SKM-1 treated with dmso at 0.1 percent for 144 hours (cell line): ENCODE measurements at regions not wholly inside any gene's neighbourhood (a gene's known extent, or its start where the extent isn't known, plus 50 kb on each side); places are given as distances from the start of the nearest gene placed in this dataset.

Source experiments
- DNase-seq: peaks from one replicate; lab custom pipeline; 2025; ENCODE audit not compliant: unreplicated experiment; lab: John Stamatoyannopoulos, UW

- no peak for DNase-seq
Measured at GRCh38 chr5:2213121-2213730, 330.5 kb upstream of the IRX4 start.

DNA sequence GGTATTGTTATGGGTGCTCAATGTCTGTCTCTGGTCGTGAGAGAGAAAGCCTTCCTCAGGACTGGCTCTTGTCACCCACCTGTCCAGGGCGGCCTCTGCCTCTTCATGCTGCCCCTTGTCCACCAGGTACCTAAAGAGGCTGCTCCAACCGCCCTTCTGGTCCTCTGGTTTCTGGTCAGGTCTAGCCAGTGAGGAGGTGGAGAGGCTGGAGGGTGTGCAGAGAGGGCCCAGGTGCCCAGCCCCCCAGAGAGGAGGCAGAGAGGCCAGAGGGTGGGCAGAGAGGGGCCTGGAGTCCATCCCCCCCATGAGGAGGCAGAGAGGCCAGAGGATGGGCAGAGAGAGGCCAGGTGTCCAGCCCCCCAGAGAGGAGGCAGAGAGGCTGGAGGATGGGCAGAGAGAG lies 329.8 kb upstream of the IRX4 start:
- no peak for DNase-seq

DNA sequence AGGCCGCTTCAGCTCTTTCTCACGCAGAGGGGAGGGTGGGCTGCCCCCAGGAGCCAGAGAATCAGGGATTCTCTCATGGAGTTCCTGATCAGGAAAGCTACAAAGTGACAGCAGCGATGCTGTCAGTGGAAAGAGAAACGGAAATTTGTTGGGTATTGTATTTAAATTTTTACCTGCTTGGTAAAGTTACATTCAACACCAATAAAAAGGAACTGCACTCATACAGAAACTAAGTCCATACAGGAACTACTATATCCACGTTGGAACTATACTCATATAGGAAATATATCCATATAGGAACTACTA lies 325.5 kb upstream of the IRX4 start:
- no peak for DNase-seq

DNA sequence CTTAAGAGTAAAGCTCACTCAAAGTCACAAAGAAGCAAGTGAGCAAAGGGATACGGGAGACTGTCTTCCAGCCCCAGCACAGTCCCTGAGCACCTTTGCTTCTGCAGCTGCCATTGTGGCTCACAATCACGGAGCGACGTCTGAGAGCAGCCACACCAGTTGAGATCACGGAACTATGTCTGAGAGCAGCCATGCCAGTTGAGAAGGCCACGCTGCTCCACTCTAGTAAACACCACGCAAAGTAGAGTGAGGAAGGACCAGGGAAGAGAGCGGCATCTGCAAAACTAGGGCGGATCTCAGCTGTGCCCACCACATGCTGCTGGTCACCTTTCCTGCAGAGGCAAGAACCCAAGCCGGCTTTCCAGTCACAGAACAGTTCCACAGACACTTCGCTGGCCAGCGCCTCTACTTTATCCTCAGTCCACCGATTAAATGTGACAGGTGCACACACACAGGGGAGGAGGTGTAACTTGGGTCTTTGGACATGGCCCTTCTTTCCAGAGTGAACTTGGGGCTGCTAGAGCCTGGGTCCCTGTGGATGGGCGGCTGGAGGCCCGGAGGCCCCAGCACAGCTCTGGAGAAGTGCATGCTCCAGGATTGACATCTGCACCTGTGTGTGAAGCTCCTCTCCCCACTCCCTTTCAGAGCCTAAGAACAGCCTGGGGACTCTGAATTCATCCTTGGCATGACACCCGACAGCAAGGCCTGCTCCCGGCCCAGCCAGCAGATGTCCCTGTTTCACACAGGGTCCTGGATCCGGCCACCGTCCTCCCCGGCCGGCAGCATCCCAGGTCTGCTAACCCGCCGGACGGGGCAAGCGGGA lies 324.9 kb upstream of the IRX4 start:
- DNase-seq = no peak

DNA sequence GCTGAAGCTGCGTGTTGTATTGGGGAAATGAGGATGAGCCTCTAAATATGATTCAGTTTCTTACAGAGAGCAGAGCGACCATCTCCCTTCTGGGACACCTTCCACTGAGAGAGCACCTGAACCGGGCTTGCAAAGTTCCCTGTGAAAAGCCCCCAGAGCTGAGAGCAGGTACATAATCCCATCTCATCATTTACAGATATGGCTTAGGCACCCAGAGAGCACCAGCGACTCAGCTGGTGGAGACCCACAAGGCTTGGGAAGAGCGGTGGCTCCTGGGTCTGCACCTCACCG lies 324.3 kb upstream of the IRX4 start:
- no peak for DNase-seq

GRCh38 chr5:2206293-2207108 lies 323.8 kb upstream of the IRX4 start:
- no peak for DNase-seq

DNA sequence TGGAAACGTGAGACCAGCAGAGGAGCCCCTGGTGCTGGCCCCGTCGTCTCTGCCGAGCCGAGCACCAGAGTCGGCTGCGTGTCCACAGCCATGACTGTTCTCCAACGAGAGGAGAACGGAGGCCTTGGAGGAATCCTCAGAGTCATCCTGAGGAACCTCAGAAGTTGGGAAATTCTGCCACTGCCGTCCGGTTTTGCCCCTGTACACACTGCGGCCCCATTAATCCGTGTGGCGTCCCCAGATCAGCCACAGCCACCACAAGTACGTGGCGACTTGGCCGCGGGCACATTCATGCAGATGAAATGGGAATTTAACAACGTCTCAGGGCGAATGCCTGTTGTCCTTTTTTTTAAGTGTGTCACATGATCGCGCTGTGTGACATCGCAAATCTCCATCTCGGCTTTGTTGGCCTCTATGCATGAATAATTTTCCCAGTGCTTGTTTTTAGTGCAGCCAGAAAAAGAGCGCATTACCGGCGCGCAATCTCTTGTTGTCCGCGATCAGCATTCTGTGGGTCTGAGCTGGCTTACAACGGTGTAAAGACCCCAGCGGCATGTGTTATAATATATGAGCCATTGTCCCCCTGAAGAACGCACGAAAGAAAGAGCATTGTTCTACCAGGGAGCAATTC lies 323.0 kb upstream of the IRX4 start:
- no peak for DNase-seq

DNA sequence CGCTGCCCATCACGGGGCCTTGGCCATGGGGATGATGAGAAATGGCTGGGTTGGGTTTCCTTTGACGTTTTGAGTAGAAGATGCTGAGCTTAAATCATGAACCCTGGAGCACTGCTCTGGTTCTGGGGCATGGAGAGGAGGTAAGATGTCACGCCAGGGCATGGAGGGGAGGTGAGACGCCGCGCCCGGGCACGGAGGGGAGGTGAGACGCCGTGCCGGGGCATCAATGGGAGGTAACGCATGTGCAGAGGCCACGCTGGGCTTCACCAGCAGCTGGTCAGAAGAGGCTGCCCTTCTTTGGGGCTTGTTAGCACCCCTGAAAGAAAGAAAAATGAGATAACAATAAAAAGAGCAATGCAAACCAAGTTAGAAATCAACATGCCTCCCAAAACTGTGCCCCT lies 322.5 kb upstream of the IRX4 start:
- DNase-seq = no peak

GRCh38 chr5:2204366-2205184 lies 321.9 kb upstream of the IRX4 start:
- DNase-seq = no peak

DNA sequence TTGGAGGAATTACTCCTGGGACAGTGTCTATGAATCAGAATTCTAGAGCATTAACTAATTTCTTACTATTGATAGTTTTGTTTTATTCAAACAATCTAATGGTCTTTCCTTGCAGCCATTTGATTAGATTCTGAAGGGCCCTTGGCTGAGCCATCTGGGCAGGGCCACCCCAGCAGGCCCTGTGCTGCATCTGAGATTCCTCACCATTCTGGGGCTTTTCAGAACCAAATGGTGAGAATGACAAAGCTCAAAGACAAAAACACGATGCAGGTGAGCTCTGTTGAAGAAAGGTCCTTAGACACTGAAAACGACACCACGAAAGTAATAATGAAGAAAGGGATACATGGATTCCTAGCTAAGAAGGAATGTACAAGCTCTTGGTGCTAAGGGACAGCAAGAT lies 321.0 kb upstream of the IRX4 start:
- DNase-seq = no peak

GRCh38 chr5:2201832-2202231 lies 319.1 kb upstream of the IRX4 start:
- no peak for DNase-seq

GRCh38 chr5:2201421-2201820 lies 318.7 kb upstream of the IRX4 start:
- DNase-seq = no peak

DNA sequence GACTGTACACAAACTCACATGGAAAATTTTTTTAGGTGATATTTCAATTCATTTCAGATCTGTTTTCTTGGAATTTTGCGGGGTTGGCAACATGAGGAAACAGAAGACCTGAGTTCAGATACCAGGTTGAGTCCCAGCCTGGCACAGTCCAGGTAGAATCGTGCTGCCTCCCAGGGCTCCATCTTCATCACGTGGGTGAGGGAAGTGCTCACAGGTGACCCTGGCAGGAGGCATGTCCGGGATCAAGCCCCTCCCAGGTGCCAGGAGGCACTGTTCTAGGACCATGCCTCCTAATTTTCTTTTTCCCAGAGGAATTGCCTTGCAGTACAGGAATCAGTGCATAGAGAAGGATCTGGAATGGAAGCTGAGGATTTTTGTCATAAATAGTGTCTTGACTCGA lies 318.3 kb upstream of the IRX4 start:
- no peak for DNase-seq

DNA sequence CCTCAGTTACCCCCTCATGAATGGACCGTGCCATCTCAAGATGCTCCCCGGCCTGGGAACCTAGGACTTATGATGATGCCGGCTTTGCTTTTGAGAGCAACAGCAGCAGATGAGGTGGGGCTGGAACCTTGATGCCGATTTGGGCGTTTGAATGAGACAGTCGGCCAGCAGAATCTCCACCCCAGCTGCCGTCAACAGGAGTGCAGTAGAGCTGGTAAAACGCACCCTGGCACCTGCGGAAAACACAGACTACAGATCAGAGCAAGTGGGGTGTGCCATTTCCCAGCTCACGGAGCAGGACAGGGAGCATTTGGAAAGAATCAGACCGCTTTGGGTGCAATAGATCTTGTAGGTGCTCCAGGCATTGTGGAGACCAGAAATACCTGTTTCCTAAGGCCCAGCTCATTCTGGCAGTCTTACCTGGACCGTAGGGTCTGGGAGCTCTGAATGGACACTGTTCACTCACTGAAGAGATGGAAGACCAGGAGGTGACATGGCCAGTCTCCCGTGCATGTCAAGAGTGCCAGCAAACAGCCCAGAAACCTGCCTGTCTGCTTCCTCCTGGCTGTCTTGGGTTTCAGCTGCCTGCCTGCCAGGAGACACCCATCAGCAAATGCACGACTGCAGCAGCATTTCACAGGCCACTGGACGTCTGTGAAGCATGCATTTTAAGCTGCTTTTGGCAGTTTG lies 317.7 kb upstream of the IRX4 start:
- DNase-seq = no peak

DNA sequence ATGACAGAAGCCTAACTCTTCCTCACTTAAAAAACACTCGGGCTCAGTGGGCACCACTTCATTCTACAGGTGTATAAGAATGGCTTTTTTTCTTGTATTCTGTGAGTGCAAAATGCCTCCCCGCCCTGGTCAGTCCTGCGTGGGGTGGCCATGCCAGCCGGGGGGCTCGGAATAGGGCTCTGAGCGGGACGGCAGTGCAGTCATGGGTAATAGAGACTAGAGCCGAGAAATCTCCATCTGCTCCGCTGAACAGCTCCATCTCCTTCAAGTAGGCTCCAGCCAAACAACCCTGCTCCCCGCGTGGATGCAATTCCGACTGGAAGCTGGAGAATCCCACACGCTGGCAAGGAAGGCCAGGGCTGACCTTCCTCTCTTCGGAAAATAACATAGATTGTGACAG lies 317.0 kb upstream of the IRX4 start:
- DNase-seq = no peak

DNA sequence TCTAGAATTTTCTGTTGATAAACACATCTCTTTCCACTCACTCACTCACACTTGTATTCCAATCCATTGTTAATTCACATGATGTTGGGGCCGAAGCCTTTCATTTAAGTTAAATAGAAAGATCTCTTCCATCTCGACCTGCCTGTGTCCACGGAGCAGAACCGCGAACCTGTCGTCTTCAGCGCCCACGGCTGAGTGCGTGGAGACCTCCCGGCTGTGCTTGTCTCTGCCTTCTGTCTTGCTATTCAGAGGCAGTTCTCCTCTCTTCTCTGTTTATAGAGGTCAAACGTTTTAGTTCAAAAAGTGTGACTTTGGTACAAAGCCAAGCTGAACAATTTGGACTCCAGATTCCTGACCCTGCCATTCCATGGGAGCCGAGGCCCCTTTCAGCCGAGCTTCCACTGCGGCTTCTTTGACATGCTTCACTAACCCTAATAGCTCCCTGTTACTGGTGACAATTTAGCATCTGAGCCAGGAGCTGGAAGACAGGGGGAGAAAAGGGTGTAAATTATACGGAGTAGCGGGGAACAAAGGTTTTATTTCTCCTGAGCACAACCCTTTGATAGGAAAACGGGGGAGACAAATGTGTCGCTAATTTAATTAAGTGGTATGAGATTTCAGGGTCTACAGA lies 314.4 kb upstream of the IRX4 start:
- no peak for DNase-seq

DNA sequence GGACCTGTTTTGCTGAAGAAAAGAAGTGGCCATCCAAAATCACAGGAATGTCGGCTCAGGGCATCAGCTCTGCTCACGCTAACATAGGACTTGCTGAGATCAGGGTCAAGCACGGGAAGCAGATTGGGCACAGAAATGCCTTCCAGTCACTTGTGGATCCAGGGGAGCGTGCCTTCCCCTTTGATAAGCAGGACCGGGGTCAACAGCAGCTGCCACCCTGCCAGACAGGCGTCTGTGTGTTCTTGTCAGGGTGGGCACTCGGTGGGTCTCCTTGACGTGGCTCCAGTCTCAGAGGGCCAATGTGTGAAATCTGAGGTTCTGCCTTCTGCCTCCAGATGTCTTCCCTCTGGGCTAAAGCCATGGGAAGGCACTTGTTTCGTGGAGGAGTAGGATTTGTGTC lies 313.7 kb upstream of the IRX4 start:
- no peak for DNase-seq

GRCh38 chr5:2194949-2195348 lies 312.2 kb upstream of the IRX4 start:
- no peak for DNase-seq

- DNase-seq = no peak
Measured at GRCh38 chr5:2194236-2194555, 311.5 kb upstream of the IRX4 start.

DNA sequence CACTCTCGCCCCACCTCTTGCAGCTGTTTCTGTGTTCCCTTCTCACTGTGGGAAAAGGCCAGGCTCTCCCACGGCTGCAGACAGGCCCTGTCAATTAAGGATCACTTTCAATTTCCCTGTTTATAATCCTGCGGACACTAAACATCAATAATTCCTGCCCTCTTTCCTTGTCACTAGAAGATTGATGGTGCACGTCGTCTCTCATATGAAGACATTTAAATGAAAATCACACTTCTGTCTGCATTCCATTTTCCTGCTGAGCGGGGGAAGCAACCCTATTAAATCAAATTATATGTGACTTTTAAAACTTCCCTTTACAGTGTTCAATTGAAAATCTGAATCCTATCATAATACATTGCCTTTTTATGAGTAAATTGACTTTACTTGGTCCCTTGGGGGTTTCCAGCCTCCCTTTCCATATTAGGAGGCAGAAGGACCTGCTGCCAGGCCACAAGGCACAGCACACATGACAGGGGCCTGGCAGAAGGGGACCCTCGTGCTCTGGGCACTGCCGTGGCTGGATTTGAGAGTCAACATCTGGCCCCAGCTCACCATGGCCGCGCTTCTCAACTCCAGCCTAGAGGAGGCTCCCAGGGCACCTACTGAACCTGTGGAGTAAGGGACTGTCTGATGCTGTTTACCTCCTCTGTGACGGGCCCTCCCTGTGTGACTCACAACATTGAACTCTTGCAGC lies 311.0 kb upstream of the IRX4 start:
- DNase-seq = no peak
